ENCODE measurements at regions not wholly inside any gene's neighbourhood (a gene's known extent, or its start where the extent isn't known, plus 50 kb on each side); places are given as distances from the start of the nearest gene placed in this dataset.

DNA sequence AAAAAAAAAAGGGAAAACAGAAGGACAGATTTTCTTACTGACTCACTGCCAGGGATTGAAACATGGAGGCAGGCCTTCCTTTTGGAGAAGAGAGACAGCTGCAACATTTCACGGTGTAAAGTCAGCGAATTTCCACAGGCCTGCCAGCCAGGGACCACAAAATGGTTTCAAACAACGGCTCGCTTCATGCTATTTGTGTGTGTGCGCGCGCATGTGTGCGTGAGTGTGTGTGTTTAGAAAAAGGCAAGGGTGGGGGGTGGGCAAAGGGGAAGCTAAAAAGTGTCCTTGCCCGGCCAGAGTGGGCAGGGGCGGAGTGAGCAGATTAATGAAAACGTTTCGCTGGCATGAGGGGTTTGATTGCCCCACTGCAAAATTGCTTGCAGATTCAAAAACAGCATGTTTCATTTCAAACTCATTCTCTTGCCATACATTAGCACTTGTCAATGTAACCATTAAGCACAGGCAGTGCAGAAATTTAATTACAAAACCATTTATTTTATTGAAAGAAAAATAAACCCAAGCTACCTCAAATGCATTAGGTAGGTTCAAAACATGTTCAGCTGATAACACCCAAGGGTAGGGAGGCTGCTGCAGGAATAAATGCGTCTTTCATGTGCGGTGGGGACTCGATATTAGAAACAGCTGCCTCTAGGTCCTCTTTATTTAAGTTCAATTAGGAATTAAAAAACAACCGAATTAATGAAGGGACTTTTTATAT, 182.1 kb upstream of the SIX2 start:
- TF ChIP-seq CTCF (IDR thresholded peaks at IDR 0.05; ENCODE audit: low read length) (no peak), EZH2 (IDR thresholded peaks at IDR 0.05; ENCODE audit: borderline replicate concordance, low read length) (no peak)

Data from OCI-LY1 (cell line).